Spleen (tissue), 3 donors: ENCODE measurements at regions not wholly inside any gene's neighbourhood (a gene's known extent, or its start where the extent isn't known, plus 50 kb on each side); places are given as distances from the start of the nearest gene placed in this dataset.

Experiments used
- POLR2A ChIP-seq, 3 donors: fragments of 450-650 bp; IDR thresholded peaks; one replicate each; pipeline ENCODE4 v1.5.1; 2017; ENCODE audit warnings: antibody characterized with exemption in 3 of 3, mild to moderate bottlenecking in 1 of 3
- POLR2AphosphoS5 ChIP-seq, 3 donors: sonication (generic); formaldehyde crosslinking; IDR thresholded peaks; one replicate each; pipeline ENCODE4 v1.5.1; 2017; ENCODE audit warnings: antibody characterized with exemption in 3 of 3

GRCh38 chr10:83176901-83177300 is 962.4 kb upstream of the GHITM start:
- TF ChIP-seq POLR2A (IDR thresholded peaks at IDR 0.05), result no peak
- no peak for TF ChIP-seq POLR2AphosphoS5 (IDR thresholded peaks at IDR 0.05)
